ENCODE measurements at regions not wholly inside any gene's neighbourhood (a gene's known extent, or its start where the extent isn't known, plus 50 kb on each side); places are given as distances from the start of the nearest gene placed in this dataset.

DNA sequence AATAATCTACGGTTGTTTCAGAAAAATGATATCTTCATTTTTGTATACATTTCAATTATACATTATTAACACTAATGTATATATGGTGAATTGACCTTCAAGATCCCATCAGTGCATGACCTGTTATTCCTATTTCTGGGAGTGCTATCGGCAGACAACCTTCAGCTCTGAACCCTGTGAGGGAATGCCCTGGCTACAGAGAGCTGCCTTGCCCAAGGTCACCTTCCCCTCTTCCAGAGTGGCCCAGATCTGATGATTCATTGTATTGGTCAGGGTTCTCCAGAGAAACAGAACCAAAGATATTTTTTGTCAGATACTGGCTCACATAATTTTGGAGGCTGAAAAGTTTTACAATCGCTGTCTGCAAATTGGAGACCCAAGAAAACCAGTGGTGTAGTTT lies 235.5 kb downstream of the ZNF92 start:
- TF ChIP-seq, protein P1, sequence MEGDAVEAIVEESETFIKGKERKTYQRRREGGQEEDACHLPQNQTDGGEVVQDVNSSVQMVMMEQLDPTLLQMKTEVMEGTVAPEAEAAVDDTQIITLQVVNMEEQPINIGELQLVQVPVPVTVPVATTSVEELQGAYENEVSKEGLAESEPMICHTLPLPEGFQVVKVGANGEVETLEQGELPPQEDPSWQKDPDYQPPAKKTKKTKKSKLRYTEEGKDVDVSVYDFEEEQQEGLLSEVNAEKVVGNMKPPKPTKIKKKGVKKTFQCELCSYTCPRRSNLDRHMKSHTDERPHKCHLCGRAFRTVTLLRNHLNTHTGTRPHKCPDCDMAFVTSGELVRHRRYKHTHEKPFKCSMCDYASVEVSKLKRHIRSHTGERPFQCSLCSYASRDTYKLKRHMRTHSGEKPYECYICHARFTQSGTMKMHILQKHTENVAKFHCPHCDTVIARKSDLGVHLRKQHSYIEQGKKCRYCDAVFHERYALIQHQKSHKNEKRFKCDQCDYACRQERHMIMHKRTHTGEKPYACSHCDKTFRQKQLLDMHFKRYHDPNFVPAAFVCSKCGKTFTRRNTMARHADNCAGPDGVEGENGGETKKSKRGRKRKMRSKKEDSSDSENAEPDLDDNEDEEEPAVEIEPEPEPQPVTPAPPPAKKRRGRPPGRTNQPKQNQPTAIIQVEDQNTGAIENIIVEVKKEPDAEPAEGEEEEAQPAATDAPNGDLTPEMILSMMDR (conservative IDR thresholded peaks at IDR 0.05; ENCODE audit: low read depth, low read length) = no peak
- TF ChIP-seq EZH2 (IDR thresholded peaks at IDR 0.05; ENCODE audit: low read length, unreplicated experiment) = no peak
- no peak for TF ChIP-seq EZH2phosphoT487 (IDR thresholded peaks at IDR 0.05; ENCODE audit: borderline replicate concordance, low read length)
